ENCODE measurements at regions not wholly inside any gene's neighbourhood (a gene's known extent, or its start where the extent isn't known, plus 50 kb on each side); places are given as distances from the start of the nearest gene placed in this dataset.
A peak's percentile ranks its signal among the peaks of the same experiment; 100 is the strongest.
"Not testable (repeated sequence)": the region's sequence is repeated elsewhere in the genome, so short reads cannot be mapped to it uniquely, and the experiment has no call there.

DNA sequence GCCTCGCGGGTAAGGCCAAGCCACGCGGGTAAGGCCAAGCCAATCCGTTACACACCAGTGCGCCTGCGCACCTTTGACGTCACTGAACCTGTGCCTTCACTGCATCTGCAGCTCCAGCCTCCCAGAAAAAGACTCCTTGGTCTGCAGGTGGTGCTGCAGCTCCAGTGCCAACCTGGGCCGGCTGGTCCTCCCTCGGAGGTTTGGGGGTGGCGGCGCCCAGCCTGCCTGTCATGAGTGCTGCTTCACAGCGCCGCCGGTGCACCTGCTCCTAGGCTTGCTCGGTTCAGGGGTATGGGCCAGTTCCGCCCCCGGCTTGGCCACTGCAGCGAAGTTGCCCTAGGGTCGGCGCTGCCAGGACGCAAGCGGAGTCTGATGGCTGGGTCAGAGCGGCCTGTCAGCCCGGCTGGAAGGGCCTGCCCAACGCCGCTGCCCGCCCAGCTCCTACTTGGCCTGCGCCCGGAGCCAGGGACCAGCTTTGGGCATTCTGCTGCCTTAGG is 146.6 kb downstream of the USP22 start:
- no peak for DNase-seq (ENCODE audit: extremely low read depth, low read depth)

DNA sequence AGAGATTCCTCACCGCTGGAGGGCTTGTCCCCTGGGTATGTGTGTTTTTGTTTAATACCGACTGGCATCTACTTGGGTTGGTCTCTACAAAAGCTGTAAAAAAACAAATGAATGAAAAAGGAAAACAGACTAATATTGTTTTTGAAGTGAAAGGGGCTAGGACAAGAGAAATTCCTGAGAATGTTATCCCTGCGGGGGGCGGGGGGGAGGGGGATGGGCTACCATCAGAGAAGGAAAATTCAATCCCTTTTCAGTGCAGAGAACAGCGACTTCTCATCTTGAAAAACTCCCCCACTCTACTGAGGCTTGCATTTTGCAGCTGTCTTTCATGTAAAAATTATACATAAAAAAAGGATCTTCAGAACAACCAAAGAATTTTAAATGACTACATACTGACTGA is 144.1 kb downstream of the USP22 start:
- not testable (repeated sequence) for DNase-seq (ENCODE audit: extremely low read depth, low read depth)

DNA sequence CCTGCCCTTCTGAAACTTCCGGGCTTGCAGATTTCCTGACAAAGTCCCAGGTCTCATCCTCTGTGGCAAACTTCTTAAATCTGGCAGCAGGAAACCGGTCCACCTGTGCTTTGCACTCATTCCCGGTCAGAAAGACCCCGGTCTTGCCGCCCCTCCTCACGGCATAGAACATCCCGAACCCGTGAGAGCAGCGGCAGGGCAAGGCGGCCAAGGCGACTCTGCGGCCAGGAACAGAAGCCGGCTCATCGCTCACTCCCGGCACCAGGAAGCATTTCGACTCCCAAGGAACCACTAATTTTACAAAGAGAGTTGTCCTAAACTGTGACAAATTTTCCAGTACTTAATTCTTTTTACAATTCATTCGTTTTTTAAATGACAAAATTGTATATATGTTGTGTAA is 140.3 kb downstream of the USP22 start:
- DNase-seq (ENCODE audit: extremely low read depth, low read depth), result not testable (repeated sequence)

DNA sequence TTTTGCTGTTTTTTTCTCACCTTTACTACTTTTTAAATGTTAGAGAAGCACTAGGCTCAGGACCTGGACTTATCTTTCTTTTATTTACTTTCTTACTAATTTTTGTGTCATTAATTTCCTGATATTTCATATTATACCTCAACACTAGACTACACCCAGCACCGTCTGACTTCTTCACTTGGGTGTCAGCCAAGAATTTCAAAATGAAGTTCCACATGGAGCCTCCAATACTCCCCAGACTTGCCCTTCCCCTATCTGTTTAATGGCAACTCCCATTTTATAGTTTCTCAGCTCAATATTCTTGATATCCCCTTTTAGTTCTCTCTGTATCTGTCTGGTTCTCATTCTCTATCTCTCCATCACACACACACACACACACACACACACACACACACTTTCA is 139.3 kb downstream of the USP22 start:
- not testable (repeated sequence) for DNase-seq (ENCODE audit: extremely low read depth, low read depth)

DNA sequence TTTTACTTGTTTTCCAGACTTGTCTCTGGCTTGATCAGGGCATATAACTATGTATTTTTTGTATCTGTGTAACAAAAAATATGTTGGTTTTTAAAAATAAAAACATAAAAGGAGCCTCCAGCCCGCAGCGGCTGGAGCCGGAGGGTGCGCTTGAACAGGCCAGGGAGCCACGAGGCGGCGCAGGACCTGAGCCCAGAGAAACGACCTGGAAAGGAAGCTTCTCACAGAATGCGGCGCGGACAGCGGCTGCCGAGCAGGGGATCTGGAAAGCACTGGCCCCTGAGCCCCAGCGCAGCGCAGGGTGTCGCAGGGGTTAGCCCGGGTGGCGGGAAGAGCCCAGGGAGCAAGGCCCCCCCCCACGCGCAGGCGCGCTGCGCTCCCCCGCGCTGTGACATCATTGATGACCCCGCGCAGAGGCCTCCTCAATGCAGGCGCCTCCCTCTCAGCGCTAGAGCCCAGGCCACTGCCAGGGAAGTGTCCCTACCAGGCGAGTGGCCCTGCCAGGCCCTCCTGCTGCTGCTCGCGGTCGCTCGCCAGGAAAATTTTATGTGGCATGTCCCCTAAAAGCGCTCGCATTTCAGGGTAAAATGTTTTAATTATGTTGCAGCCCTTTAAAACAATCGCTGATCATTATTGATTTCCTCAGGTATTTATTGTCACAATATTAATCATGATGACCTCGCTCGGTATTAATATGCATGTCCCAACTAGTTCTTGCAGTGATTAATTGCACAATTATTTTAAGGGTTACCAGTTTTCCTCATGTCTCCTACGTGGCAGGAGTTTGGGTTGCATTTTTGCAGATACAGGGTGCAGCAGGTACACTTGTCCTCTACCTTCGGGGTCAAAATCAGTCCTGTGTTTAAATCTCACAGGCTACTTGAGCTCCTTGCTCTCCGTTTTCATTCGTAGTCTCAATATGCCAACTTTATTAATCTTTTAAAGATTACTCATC is 134.2 kb downstream of the USP22 start:
- DNase-seq (ENCODE audit: extremely low read depth, low read depth), result peak; percentile 85

DNA sequence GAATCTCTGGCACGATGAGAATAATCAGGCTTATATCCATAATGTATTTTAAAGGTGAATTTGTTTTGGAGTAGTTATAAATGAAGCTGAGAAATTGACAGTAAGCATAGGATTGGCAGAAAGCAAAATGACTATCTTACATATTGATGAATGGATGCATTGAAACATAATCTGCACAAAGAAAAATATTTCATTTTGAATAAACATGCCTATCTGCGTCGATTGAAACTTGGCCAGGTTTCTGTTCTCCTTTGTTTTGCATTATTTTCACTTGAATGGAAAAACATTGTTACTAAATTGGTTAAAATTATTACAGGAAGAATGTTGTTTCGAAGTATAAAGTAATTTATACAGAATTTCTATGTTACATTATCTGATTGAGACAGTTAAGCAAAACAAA is 128.2 kb downstream of the USP22 start:
- no peak for DNase-seq (ENCODE audit: extremely low read depth, low read depth)

DNA sequence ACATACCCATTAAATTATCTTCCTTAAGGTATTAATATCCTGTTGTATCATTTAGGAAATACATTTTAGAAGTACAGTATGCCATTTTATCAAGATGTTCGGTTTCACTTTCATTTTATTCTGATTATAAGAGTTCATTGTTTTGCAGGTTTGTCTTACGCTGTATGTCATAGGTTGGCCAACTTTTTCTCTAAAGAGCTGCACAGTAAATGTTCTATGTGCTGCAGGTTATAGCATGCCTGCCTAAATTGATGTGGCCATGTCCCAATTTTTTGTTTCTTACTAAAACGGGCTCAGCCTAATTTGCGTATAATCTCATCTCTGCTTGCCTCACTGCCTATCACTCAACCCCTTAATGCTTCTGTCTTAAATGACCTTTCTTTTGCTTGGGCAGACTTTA is 126.4 kb downstream of the USP22 start:
- DNase-seq (ENCODE audit: extremely low read depth, low read depth), result no peak

DNA sequence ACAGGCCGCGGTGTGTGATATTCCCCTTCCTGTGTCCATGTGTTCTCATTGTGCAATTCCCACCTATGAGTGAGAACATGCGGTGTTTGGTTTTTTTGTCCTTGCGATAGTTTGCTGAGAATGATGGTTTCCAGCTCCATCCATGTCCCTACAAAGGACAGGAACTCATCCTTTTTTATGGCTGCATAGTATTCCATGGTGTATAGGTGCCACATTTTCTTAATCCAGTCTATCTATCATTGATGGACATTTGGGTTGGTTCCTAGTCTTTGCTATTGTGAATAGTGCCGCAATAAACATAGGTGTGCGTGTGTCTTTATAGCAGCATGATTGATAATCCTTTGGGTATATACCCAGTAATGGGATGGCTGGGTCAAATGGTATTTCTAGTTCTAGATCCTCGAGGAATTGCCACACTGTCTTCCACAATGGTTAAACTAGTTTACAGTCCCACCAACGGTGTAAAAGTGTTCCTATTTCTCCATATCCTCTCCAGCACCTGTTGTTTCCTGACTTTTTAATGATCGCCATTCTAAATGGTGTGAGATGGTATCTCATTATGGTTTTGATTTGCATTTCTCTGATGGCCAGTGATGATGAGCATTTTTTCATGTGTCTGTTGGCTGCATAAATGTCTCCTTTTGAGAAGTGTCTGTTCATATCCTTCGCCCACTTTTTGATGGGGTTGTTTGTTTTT is 125.1 kb downstream of the USP22 start:
- not testable (repeated sequence) for DNase-seq (ENCODE audit: extremely low read depth, low read depth)

DNA sequence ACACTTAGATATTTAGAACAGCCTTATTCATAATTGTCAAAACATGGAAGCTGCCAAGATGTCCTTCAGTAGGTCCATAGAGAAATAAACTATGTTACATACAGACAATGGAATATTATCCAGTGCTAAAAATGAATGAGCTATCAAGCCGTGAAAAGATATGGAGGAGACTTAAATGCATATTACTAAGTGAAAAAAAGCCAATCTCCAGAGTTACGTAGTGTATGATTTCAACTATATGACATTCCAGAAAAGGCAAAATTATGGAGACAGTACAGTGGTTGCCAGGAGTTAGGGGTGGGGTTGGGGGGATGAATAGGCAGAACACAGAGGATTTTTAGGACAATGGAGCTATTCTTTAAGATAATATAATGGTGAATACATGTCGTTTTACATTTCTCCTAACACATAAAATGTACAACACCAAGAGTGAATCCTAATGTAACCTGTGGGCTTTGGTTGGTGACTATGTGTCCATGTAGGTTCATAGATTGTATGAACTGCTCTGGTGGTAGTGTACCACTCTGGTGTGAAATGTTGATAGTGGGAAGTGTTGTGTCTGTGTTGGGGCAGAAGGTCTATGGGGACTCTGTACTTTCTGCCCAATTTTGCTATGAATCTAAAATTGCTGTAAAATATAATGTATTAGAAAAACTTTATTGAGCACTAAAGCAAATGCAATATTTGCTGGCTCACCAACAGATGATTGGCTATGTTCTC is 122.6 kb downstream of the USP22 start:
- DNase-seq (ENCODE audit: extremely low read depth, low read depth), result no peak

DNA sequence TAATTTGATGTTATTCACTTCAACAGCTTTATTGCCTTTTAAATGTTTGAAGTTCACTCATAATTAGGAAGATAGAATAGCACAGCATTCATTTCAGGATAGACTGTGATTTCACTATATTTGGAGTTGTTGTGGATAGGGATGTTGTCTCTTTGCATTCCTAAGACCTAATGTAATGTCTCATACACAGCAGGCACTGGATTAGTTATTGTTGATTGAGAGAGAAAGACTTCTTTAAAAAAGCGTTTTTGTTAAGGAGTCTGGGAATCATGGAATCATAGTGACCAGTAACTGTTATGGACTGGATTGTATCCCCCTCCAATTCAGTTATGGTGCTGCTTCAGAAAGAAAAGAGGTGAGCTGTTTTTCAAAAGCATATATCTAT is 122.0 kb downstream of the USP22 start:
- no peak for DNase-seq (ENCODE audit: extremely low read depth, low read depth)

DNA sequence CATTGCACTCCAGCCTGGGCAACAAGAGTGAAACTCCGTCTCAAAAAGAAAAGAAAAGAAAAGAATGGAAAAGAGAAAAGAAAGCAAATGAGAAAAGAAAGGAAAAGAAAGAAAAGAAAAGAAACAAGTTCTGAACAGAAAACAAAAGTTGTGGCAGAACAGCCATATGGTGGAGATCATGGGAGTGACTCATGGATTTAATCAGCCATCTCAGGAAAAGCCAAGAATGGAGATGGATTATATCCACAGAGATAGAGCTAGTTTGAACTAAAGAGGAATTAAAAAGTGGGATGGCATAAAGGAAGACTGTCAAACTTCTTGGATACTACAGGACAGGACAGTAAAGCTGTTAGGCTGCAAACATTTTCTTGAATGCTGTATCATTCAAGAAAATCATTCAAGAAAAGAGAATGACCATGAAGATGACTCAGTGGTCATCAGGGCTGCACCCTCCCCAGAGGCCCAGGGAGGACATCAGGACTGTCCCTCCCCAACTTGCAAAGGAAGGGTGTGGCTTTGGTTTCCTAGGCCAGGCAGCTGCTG is 120.6 kb downstream of the USP22 start:
- DNase-seq (ENCODE audit: extremely low read depth, low read depth), result no peak

DNA sequence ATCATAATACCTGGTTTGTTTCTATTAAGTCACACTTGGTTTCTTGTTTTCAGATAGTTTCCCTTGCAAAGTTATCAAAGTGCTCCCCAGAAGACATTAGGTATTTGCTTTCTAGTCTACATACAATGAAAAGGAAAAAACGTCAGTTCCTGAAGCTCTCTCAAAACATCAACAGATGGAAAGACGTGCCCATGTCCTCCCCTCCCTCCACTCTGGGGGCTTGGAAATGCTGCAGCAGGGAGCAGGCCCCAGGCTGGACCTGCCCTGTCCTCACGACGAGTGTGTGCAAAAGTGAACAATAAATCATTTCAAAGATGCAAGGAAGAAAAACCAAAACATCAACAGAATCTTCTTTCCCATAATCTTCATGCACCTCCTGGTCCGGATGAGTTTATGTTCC is 118.5 kb downstream of the USP22 start:
- DNase-seq (ENCODE audit: extremely low read depth, low read depth), result no peak

DNA sequence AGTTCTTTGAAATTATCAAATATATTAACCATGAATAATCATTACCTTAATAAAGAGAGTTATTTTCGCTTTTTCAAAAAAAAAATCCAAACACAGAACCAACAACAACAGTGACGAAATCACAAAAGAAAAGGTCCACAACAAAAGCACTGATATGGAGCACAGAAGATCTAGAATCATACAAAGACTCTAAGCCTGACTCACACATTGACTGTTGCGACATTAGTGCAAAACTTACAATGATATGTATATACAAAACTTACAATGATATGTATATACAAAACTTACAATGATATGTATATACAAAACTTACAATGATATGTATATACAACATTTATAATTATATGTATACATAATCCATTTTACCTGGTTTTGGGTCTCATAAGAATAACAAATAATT is 117.7 kb downstream of the USP22 start:
- no peak for DNase-seq (ENCODE audit: extremely low read depth, low read depth)

DNA sequence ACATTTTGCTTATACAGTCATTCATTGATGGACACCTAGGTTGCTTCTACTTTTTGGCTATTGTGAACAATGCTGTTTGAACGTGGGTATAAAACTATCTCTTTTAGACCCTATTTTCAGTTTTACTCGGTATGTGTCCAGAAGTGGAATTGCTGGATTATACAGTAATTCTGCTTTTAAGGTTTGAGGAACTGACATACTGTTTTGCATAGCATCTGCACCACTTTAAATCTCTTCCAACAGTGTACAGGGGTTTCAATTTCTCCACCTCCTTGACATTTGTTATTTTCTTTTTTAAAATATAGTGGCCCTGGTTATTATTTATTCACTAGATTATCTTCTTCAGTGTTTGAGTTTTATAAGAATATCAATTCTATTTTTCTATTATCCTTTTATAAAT is 116.9 kb downstream of the USP22 start:
- no peak for DNase-seq (ENCODE audit: extremely low read depth, low read depth)

DNA sequence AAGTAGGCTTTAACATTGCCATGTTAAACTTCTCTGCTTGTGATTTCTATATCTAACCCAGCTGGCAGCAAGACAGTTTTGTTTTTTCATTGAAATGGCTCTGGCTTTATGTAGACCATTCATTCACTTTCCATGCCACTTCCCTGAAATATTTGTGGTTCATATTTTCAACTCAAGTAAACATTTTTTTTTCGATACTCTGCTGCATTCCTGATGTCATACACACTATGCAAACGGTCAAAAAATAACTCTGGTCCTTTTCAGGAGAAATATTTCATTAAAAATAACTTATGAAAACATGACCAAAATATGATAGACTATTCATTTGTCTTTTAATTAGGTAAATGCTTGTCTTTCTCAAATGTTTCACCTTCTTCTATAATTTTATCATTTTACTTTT is 116.3 kb downstream of the USP22 start:
- no peak for DNase-seq (ENCODE audit: extremely low read depth, low read depth)

DNA sequence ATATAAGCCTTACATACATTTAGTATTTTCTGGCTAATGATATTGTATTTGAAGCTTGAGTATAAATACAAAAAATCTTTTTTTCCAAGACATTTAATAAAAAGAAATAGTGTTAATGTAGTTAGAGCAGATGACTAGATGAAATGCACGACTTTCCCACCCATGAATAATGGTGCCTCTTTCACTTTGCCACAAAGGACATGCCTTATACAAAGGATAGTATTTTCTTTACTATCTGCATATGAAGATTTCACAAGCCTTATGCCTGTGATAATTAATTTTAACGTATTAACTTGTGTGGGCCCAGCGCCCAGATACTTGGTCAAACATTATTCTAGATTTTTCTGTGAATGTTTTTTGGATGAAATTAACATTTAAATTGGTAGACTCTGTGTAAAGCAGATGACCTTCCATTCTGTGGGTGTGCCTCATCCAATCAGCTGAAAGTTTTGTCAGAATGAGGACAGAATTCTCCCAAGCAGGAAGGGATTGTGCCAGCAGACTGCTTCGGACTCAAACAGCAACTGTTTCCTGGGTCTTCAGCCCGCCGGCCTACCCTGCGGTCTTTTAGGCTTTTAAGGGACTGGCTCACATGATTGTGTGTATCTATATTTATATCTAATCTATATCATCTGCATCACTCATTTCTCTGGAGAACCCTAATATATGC is 115.4 kb downstream of the USP22 start:
- DNase-seq (ENCODE audit: extremely low read depth, low read depth), result no peak

DNA sequence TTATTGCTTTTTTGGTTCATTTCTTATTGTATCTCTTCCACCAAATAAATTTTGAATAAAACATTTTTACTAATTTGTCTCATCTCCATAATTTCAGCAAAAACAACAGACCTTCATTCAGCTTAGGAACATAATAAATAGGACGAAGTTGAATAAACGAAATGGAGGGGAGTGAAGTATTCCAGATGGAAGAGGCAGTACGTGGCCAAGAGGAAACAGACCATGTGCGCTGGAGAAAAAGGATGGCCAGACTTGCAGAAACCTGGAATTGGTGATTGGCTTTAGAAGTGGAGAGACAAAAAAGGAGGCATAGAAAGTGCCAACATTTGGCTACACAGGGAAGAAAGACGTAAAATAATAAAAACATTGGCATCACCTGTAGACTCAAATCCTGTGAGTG is 113.5 kb downstream of the USP22 start:
- no peak for DNase-seq (ENCODE audit: extremely low read depth, low read depth)

DNA sequence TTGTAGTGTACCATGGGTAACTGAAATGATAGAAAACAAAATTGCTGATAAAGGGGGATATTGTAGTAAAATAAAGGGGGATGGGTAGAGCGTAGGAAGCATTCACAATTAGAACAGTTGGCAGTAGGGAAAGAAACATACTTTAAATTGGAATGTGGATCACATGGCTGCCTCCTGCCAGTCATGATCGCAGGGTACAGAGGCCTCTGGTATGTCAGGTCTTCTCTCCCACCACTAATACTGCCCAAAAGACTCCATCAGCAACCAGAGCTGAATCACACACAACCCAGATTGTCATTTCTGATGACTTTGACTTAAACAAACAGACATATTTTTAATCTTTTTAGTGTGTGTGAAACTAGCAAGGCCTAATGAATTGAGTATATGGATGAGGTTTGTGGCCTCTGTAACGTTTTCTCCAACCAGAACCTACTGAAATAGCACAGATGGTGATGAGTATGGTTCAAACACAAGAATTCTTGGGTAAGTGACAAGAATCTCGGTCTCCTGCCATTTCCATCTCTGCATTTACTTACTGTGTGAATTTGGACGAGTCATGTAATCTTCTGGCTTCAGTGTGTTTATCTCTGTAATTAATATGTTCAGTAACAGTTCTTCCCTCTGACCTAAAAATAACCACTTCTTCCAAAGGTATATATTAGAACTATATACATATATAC is 112.6 kb downstream of the USP22 start:
- no peak for DNase-seq (ENCODE audit: extremely low read depth, low read depth)

DNA sequence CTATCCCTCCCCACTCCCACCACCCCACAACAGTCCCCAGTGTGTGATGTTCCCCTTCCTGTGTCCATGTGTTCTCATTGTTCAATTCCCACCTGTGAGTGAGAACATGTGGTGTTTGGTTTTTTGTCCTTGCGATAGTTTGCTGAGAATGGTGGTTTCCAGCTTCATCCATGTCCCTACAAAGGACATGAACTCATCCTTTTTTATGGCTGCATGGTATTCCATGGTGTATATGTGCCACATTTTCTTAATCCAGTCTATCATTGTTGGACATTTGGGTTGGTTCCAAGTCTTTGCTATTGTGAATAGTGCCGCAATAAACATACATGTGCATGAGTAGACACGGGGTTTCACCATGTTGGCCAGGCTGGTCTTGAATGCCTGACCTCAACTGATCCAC is 109.8 kb downstream of the USP22 start:
- not testable (repeated sequence) for DNase-seq (ENCODE audit: extremely low read depth, low read depth)

DNA sequence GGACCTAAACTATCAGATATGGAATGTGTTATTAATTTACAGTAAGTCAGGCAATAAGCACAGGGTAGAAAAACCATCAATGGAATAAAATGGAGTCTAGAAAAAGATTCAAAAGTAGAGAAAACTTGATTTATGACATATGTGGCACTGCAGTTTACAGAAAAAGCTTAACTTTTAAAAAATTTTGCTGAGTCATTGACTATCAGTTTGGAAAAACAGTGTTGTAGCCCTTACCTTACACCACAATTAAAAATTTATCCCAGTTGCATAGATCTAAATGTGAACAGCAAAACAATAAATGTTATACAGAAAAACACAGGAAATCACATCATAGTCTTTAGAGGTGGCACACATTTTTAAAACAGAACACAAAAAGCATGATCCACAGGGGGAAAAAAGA is 108.5 kb downstream of the USP22 start:
- DNase-seq (ENCODE audit: extremely low read depth, low read depth), result no peak

All from NCI-H460 (cell line).